CD4-positive, alpha-beta T cell (primary cell): ENCODE measurements at regions not wholly inside any gene's neighbourhood (a gene's known extent, or its start where the extent isn't known, plus 50 kb on each side); places are given as distances from the start of the nearest gene placed in this dataset.

ENCODE experiments used
- ATAC-seq: fragments of 200-7000 bp; cut with Tn5 transposase; one replicate; pipeline ENCODE4 v1.10.0; 2022; ENCODE audit warnings: mild to moderate bottlenecking; ENCODE audit not compliant: poor library complexity
- CTCF ChIA-PET: fragments of 350-600 bp; sonication (Branson Sonifier 250); formaldehyde crosslinking; loops from one replicate; lab custom pipeline; 2021; ENCODE audit warnings: antibody characterized with exemption, inconsistent platforms; lab: Charles Lee
- POLR2A ChIA-PET: fragments of 350-600 bp; sonication (Branson Sonifier 250); formaldehyde crosslinking; loops from one replicate; lab custom pipeline; 2021; ENCODE audit warnings: antibody characterized with exemption, inconsistent platforms; lab: Charles Lee
- DNase-seq, 14 experiments: peaks; one replicate each; pipeline ENCODE4 v3.0.0-alpha.2; 2013 to 2020; ENCODE audit warnings: mixed read lengths in 2 of 14
- H3K27ac ChIP-seq, 2 donors: one replicate each; pipeline versions ENCODE4 v1.5.1 to v1.7.0; 2013; ENCODE audit warnings: low read length in 2 of 2, low read depth in 1 of 2, mild to moderate bottlenecking in 1 of 2
- H3K27me3 ChIP-seq, 2 experiments: 1 replicate in 1 of 2; 2 replicates in 1 of 2; pipeline versions ENCODE4 v1.6.1 to v1.7.0; 2013; ENCODE audit warnings: low read length in 2 of 2, control low read depth in 1 of 2, mild to moderate bottlenecking in 1 of 2, moderate library complexity in 1 of 2; ENCODE audit not compliant: insufficient read depth in 2 of 2, control insufficient read depth in 1 of 2
- H3K36me3 ChIP-seq: one replicate; pipeline ENCODE4 v1.6.1; 2013; ENCODE audit warnings: low read length, control low read depth; ENCODE audit not compliant: insufficient read depth
- H3K4me1 ChIP-seq: one replicate; pipeline ENCODE4 v1.6.1; 2013; ENCODE audit warnings: low read length, control low read depth; ENCODE audit not compliant: insufficient read depth
- H3K4me3 ChIP-seq: one replicate; pipeline ENCODE4 v1.5.1; 2013; ENCODE audit warnings: mild to moderate bottlenecking, low read length, moderate library complexity
- H3K9me3 ChIP-seq, 2 experiments: 1 replicate in 1 of 2; 2 replicates in 1 of 2; pipeline versions ENCODE4 v1.6.1 to v1.7.0; 2013; ENCODE audit warnings: low read length in 2 of 2, mild to moderate bottlenecking in 2 of 2, control low read depth in 1 of 2, moderate library complexity in 1 of 2; ENCODE audit not compliant: control insufficient read depth in 1 of 2, insufficient read depth in 1 of 2
- H3K27ac Mint-ChIP-seq: one replicate; pipeline ENCODE4 v1.8.0; 2020; ENCODE audit warnings: mixed read lengths
- H3K27me3 Mint-ChIP-seq: one replicate; pipeline ENCODE4 v1.8.0; 2021; ENCODE audit warnings: mixed read lengths
- H3K36me3 Mint-ChIP-seq: one replicate; pipeline ENCODE4 v1.8.0; 2021; ENCODE audit warnings: low read depth, mixed read lengths
- H3K4me1 Mint-ChIP-seq: one replicate; pipeline ENCODE4 v1.8.0; 2021; ENCODE audit warnings: low read depth, mixed read lengths
- H3K4me3 Mint-ChIP-seq: one replicate; pipeline ENCODE4 v1.8.0; 2020; ENCODE audit warnings: mild to moderate bottlenecking, mixed read lengths
- H3K9me3 Mint-ChIP-seq: one replicate; pipeline ENCODE4 v1.8.0; 2020; ENCODE audit warnings: mixed read lengths
- intact Hi-C, 2 experiments: fragments of 100-400 bp; cut with DNase I in 1 of 2; cut with micrococcal nuclease in 1 of 2; formaldehyde crosslinking; loops; one replicate each; pipeline versions ENCODE4 v1.15.1 to v1.9.0; 2023 to 2025; cut with DNase I, micrococcal nuclease
- TF ChIP-seq, protein P1 (sequence below): fragments of 200-600 bp; IDR thresholded peaks from one replicate; pipeline ENCODE4 v1.8.0; 2022; ENCODE audit warnings: antibody characterized with exemption, mild to moderate bottlenecking

DNA sequence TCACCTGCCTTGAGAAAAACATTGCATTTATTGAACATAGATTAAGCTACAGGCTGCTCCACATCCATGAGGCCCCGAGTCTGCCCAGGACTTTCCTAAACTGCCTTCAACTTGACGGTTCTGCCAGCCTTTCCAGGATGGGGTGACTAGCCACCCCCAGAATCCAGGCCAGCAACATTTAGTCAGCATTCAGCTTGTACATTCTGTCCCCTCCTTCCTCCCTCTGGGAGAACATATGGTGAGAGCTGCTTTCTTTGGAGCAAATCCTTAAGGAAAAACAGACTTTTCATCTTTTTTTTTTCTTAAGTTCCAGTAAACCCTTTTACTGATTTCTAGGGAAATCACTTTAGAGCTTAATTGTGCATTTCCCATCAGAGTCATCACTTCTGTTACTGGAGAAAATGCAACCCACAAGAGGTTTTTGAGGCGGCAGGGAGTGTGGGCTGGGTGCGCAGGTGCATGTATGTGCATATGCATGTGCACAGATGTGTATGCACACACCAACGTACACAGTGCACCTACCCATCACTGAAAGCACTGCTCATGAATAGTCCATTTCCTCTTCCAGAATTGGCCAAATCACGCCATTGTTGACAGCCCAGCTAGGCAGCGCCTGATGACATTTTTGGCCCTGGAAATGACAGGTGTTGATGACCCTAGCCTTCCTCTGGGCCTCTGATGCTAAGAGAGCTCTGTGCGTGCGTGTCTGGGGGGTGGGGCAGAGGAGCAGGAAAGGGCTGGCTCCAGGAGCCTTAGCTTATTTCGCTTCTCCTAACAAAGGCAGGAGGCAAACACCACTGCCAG lies 145.6 kb downstream of the HSD17B3 start:
- H3K27ac ChIP-seq = no peak overlapping the region
- no peaks in the 10 kb centered on the region for H3K9me3 Mint-ChIP-seq
- ChIA-PET CTCF (no interaction called here), POLR2A (no interaction called here)
- peaks cover 8% of the 10 kb centered on the region for H3K4me1 Mint-ChIP-seq
- DNase-seq = peak in 1 of 14 experiments; percentile 12
- H3K27ac Mint-ChIP-seq = no peak overlapping the region
- H3K27me3 ChIP-seq = peaks cover 0 to 8% of the 10 kb centered on the region in 2 experiments
- H3K36me3 ChIP-seq = no peaks in the 10 kb centered on the region
- intact Hi-C loops = loop anchor here in 1 of 2 experiments (10.0 kb wide), 1 partner anchor 142 kb away; no protein-coding TSS in a partner anchor
- no peaks in the 10 kb centered on the region for H3K36me3 Mint-ChIP-seq
- H3K4me1 ChIP-seq = no peaks in the 10 kb centered on the region
- no peak for ATAC-seq
- peaks cover 4% of the 10 kb centered on the region for H3K27me3 Mint-ChIP-seq
- H3K4me3 ChIP-seq = no peak overlapping the region
- TF ChIP-seq, protein P1, sequence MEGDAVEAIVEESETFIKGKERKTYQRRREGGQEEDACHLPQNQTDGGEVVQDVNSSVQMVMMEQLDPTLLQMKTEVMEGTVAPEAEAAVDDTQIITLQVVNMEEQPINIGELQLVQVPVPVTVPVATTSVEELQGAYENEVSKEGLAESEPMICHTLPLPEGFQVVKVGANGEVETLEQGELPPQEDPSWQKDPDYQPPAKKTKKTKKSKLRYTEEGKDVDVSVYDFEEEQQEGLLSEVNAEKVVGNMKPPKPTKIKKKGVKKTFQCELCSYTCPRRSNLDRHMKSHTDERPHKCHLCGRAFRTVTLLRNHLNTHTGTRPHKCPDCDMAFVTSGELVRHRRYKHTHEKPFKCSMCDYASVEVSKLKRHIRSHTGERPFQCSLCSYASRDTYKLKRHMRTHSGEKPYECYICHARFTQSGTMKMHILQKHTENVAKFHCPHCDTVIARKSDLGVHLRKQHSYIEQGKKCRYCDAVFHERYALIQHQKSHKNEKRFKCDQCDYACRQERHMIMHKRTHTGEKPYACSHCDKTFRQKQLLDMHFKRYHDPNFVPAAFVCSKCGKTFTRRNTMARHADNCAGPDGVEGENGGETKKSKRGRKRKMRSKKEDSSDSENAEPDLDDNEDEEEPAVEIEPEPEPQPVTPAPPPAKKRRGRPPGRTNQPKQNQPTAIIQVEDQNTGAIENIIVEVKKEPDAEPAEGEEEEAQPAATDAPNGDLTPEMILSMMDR = no peak
- peaks cover 0 to 7% of the 10 kb centered on the region in 2 experiments for H3K9me3 ChIP-seq
- no peak overlapping the region for H3K4me3 Mint-ChIP-seq

DNA sequence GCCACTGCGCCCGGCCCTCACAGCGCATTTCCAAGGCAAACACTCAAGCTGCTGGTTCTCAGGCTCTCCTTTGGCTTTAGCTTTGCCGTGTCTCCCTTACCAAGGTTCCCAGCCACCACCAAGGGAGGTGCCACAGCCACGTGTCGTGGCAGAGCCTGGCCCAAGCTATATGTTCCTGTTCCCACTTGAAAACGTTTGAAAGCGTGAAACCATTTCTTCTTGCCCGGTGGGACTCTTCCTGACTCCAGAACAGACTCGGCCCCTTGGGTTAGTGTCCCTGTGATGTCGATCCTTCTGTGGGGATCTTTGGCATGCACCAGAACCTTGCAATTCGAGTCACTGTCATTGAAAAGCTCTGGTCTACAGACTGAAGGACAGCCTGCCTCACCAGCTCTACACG lies 147.9 kb downstream of the HSD17B3 start:
- Mint-ChIP-seq H3K27me3 (peaks cover 8% of the 10 kb centered on the region), H3K4me1 (peaks cover 24% of the 10 kb centered on the region), H3K36me3 (no peaks in the 10 kb centered on the region), H3K27ac (no peak overlapping the region), H3K9me3 (no peaks in the 10 kb centered on the region), H3K4me3 (no peak overlapping the region)
- TF ChIP-seq, protein P1 = no peak
- no peaks in the 10 kb centered on the region for H3K9me3 ChIP-seq
- H3K27ac ChIP-seq = no peak overlapping the region
- ChIA-PET POLR2A (no interaction called here), CTCF (no interaction called here)
- intact Hi-C loops = loop anchor here in 1 of 2 experiments (10.0 kb wide), 1 partner anchor 139 kb away; no protein-coding TSS in a partner anchor
- ATAC-seq (no peak), DNase-seq (no peak)
- H3K27me3 ChIP-seq = peaks cover 0 to 8% of the 10 kb centered on the region in 2 experiments
- H3K4me3 ChIP-seq = no peak overlapping the region
- H3K4me1 ChIP-seq = peaks cover 14% of the 10 kb centered on the region
- H3K36me3 ChIP-seq = no peaks in the 10 kb centered on the region

DNA sequence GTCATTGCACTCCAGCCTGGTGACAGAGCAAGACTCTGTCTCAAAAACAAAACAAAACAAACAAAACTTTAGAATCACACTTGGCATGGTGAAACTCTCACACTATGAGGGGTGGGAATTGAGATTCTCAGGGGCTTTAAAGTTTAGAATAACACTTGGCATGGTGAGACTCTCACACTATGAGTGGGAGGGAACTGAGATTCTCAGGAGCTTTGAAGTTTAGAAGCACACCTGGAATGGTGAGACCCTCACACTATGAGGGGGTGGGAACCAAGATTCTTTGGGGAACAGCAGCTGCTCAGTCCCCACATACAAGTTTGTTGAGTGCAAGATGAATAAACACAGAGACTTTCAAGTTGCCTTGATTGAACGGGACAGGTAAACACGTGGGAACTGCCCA lies 149.4 kb downstream of the HSD17B3 start:
- no peak for DNase-seq
- Histone ChIP-seq H3K36me3 (no peaks in the 10 kb centered on the region), H3K9me3 (no peaks in the 10 kb centered on the region), H3K4me3 (no peak overlapping the region), H3K27me3 (peaks cover 0 to 8% of the 10 kb centered on the region in 2 experiments), H3K4me1 (peaks cover 15% of the 10 kb centered on the region), H3K27ac (no peak overlapping the region)
- intact Hi-C loops = loop anchor here in 1 of 2 experiments (10.0 kb wide), 1 partner anchor 138 kb away; no protein-coding TSS in a partner anchor
- POLR2A ChIA-PET = no interaction called here
- H3K27me3 Mint-ChIP-seq = peaks cover 12% of the 10 kb centered on the region
- CTCF ChIA-PET = no interaction called here
- H3K36me3 Mint-ChIP-seq = no peaks in the 10 kb centered on the region
- TF ChIP-seq, protein P1 = no peak
- no peak overlapping the region for H3K27ac Mint-ChIP-seq
- no peaks in the 10 kb centered on the region for H3K9me3 Mint-ChIP-seq
- ATAC-seq = no peak
- H3K4me1 Mint-ChIP-seq = peaks cover 21% of the 10 kb centered on the region
- no peak overlapping the region for H3K4me3 Mint-ChIP-seq
